DMS 273 (cell line): ENCODE measurements at regions not wholly inside any gene's neighbourhood (a gene's known extent, or its start where the extent isn't known, plus 50 kb on each side); places are given as distances from the start of the nearest gene placed in this dataset.
"Not testable (repeated sequence)": the region's sequence is repeated elsewhere in the genome, so short reads cannot be mapped to it uniquely, and the experiment has no call there.

Source experiments
- DNase-seq: peaks from one replicate; lab custom pipeline; 2025; ENCODE audit not compliant: unreplicated experiment; lab: John Stamatoyannopoulos, UW

GRCh38 chr5:18203296-18203695 lies 569.0 kb downstream of the TAF11L14 start:
- no peak for DNase-seq

DNA sequence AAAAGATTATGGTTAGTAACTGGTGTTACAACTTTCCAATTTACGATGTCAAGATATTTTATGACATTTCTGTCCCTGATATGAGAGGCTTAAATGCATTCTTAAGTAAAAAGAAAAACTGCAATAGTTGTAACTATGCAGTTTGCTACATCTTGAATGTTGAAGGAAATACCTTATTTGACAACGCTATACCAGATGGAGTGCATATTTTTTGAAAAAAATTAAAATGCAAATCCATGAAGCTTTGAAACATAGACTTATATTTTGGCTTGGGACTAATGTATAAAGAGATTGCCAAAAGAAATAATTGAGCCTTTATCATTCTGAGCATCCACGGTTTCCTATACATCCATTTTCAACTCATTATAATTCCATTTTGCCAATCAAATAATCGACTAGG lies 579.4 kb downstream of the TAF11L14 start:
- DNase-seq: no peak

DNA sequence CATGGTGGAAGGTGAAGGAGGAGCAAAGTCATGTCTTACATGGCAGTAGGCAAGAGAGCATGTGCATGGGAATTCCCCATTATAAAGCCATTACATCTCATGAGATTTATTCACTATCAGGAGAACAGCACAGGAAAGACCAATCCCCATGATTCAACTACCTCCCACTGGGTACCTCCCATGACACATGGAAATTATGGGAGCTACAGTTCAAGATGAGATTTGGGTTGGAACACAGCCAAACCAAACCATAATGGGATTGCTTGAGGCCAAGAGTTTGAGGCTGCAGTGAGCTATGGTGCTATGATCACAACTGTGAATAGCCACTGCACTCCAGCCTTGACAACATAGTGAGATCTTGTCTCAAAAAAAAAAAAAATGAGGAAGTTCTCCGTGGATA lies 581.8 kb downstream of the TAF11L14 start:
- DNase-seq: no peak

DNA sequence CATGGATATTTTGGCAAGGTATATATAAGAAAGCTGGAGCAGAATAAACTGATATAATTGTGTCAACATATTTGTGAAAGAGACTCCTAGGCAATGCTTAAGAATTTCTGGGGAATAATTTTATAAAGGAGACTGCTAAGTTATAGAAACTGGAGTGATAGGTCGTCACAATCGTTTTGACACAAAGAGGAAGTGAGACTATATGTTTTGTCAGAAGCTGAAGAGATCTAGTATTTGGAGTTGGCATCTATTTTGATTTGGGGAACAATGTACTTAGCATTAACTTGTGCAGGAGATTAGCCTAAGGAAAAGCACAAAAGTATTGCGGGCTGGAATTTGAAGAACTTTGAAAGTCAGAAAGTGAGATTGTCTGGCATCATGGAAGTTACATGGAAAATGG lies 582.5 kb downstream of the TAF11L14 start:
- DNase-seq: no peak

DNA sequence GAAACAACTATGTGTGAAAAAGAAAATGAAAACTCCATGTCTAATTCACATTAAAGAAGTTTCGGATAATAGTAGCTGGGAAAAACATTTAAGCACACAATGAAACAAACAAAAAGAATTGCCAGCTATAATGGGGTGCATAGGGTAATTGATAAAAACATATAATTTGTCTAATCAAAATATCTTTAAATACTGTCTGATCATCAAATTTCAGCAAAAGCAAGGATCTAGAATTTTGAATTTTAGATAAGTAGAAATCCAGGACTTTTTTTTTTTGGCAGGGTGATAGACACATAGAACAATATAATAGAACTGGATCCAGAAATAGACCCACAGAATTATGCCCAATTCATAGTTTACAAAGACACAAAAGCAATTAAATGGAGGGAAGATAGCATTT lies 585.0 kb downstream of the TAF11L14 start:
- DNase-seq: no peak

GRCh38 chr5:18220631-18221030 lies 586.4 kb downstream of the TAF11L14 start:
- DNase-seq: no peak

DNA sequence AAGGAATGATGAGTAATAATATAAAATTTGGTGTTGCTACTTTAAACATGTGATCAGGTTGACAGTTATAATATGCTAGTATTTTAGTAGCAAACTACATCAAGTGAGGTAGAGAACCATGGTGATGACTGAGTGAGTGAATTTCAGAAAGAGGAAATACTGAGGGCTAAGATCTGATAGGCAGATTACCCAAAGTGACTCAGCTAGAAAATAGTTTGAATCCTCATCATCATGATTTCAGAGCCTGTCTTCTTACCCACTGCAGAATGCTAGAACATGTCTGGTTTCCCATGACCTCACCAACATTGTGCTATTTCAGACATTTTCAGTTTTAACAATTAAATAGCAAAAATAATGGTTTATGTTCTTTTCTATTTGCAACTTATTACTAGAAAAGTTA lies 602.1 kb downstream of the TAF11L14 start:
- DNase-seq: no peak

- no peak for DNase-seq
Observed at GRCh38 chr5:18238321-18238720, 604.1 kb downstream of the TAF11L14 start.

DNA sequence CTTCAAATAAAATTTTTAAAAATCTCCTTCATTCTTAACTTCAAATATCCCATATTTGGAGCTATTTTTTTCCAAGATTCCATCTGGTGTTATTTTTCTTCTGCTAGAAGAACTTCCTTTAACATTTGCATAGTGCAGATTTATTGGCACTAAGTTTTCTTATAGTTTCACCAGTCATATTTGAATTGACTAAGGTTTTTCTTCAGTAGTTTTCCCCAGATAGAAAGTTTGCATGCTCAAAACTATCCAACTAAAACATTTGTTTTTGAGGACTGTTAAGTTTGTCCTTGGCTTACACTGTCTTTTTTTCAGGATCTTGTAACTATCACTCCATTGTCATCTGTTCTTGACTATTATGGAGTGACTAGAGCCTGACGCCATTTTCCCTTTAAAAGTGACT lies 606.7 kb downstream of the TAF11L14 start:
- DNase-seq: no peak

- DNase-seq: no peak
Observed at GRCh38 chr5:18243846-18244245, 609.6 kb downstream of the TAF11L14 start.

DNA sequence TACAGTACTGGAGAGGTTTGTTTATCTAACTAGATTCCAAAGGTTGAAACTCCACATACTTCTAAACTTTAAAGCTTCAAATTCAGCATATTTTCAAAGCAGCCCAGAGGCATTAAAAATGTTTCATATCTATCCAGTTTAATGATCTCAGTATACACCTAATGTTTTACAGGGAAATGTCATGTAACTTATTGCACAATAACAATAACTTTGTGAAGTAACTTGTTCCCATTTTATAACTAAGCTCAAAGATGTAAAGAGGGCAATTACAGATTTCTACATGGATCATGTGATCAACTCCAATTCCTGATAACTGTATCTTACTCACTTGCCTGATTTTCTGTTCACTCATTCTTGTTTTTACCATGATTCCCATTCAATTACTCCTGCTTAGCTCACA lies 610.0 kb downstream of the TAF11L14 start:
- no peak for DNase-seq

- no peak for DNase-seq
Observed at GRCh38 chr5:18252559-18252958, 618.3 kb downstream of the TAF11L14 start.

GRCh38 chr5:18264126-18264882 lies 630.0 kb downstream of the TAF11L14 start:
- DNase-seq: peak; percentile 11

- DNase-seq: peak; percentile 25
Observed at GRCh38 chr5:18270635-18271338, 636.5 kb downstream of the TAF11L14 start.

- DNase-seq: no peak
Observed at GRCh38 chr5:18276939-18277338, 642.7 kb downstream of the TAF11L14 start.

- peak; percentile 72 for DNase-seq
Observed at GRCh38 chr5:18281947-18282581, 647.8 kb downstream of the TAF11L14 start.

DNA sequence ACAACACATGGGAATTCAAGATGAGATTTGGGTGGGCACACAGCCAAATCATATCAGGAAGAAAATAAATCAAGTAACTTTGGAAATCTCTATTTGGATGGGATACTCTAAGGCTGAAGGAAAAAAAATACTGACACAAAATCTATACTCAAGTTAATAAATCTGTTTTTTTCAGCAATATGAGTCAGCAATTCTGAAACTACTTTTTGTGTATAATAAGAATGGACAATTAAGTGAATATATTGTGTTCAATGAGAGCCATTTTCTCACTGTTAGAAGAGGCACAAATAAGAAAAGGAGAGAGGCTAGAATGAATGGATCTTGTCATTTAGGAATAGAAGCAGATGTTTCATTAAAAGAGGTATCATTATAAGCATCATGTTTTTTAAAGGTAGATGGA lies 651.0 kb downstream of the TAF11L14 start:
- no peak for DNase-seq

DNA sequence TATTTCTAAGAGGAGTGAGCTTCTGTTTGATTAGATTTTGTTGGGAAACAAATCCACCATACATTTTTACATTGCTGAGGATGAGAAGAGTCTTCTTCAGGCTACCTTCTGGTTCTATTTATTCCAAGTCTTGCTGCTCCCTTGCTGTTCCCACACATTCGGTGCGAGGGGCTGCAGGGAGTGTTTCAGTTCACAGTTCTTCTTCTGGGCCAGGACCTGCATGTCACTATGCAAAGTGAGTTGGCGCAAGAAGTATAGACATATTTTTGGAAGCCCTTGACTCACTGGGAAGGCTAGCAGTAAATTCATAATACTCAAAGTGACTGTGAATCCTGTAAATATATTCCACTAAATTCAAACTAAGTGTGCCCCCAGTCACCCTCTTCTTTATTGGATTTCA lies 657.9 kb downstream of the TAF11L14 start:
- DNase-seq: no peak

- not testable (repeated sequence) for DNase-seq
Observed at GRCh38 chr5:18295696-18296095, 661.4 kb downstream of the TAF11L14 start.

DNA sequence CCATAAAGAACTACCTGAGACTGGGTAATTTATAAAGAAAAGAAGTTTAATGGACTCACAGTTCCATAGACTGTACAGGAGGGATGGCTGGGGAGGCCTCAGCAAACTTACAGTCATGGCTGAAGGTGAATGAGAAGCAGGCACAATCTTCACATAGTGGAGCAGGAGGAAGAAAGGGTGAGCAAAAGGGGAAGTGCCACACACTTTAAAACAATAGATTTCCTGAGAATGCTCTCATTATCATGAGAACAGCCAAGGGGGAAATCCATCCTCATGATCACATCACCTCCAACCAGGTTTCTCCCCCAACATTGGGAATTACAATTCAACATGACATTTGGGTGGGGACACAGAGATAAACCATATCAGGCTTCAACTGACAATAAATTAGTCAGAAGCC lies 664.9 kb downstream of the TAF11L14 start:
- DNase-seq: no peak

DNA sequence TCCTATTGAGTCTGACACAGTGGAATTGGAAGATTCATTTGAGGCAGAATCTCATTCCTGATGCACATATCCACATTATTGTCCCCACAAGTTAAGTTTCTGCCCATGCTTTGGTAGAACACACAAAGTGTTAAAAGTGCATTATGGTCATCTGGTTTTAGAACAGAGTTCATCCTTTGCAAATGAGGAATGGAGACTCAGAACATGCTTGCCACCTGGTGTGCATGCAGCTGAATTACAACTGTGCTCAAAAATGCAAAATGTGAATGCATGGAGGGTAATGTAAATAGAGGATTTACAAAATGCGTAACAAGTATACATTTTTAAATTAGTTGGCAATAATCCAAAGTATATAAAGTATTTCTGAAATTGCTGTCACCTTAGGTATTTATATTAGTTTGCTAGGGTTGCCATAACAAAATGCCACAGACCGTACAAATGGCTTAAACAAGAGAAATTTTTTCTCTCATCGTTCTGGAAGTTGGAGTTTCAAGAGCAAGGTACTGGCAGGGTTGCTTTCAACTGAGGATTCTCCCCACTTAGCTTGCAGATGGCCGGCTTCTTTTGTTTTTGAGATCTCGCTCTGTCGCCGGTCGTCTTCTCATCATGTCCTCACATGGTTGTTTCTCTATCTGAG lies 671.1 kb downstream of the TAF11L14 start:
- peak; percentile 65 for DNase-seq

DNA sequence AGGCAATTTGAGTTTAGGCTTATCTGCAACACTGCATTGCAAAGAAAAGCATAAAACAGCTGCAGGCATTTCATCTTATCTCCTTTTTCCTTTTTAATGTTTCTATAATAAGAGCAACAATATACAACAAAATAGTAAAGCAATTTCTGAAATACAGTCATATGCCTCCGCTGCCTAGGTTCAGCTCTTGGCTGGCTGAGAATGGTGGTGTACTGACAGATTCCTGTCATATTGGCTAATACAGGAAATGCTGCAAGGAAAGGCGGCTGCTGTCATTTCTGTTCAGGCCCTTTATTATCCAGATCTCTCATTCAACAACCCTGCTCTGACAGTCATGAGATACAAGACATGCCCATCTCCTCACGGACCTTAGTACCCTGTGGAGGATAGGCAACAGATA lies 677.0 kb downstream of the TAF11L14 start:
- no peak for DNase-seq
